ENCODE measurements at regions not wholly inside any gene's neighbourhood (a gene's known extent, or its start where the extent isn't known, plus 50 kb on each side); places are given as distances from the start of the nearest gene placed in this dataset.

DNA sequence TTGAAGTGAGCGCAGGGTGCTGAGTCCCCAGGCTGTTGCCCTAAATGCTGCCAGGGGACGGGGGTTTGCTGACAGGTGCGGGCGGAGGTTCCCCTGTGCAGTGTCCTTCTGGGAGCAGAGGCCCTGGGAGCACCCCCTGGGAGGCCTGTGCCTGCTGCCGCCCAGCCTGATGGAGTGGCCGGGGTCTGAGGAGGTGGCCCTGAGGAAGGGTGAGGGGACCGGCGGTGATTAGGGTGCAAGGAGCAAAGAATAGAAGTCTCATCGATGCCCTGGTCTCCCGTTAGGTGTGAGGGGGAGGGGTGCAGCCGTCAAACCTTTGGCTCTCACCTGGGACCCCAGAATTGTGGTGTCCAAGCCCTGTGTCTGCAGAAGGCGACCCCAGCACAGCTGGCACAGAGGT is 1294.7 kb downstream of the BRD1 start:
- no peak for ATAC-seq

DNA sequence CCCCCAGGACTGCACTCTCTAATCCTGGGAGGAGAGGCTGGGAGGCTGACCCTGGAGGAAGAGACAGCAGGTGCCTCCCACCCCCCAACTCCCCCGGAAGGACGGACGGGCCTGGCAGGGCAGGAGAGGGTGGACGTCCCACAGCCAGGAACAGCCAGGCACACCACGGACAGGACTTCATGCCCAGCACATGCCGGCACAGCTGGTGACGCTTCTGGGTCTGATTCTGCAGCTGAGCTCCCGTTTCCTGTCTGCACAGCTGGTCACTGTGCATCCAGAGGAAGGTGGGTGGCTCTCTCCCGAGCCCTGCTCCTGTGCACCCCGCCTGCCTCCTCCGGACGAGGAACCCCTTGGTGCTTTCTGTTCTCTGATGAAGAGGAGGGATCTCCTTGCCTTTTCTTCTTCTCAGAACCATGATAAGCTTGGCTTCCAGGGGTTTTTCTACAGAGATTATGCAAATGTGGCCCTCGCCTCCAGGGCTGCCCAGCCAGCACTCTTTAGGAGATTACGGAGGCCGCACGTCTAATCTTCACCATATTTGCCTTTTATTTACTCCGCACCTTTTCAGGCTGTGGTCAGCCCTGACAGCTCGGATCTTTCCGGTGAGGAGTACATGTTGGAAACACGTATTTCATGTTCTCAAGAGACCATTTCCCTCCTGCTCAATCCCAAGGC is 1295.8 kb downstream of the BRD1 start:
- no peak for ATAC-seq

GRCh38 chr22:48531108-48531507 is 1296.6 kb downstream of the BRD1 start:
- ATAC-seq = no peak

DNA sequence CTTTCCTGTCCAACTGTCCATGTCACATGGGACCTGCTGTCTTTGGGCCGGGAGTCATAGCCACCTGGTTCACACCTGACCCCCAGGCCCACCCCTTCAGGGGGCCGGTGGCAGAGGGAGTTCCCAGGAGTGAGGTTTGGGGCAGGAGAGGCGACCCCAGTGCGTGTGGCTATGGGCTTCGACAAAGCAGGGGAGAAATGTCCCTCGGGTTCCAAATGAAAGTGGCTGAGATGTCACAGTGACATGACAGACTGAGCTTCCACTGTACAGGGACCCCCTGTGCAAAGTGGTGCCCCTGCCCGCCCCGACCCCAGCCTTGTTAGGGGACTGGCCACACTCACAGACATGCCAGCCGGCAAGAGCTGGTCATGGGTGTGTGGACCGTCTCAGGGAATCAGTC is 1297.0 kb downstream of the BRD1 start:
- no peak for ATAC-seq

- no peak for ATAC-seq
Observed at GRCh38 chr22:48528221-48528915, 1299.3 kb downstream of the BRD1 start.

- no peak for ATAC-seq
Observed at GRCh38 chr22:48523761-48524160, 1303.9 kb downstream of the BRD1 start.

GRCh38 chr22:48523091-48523490 is 1304.6 kb downstream of the BRD1 start:
- no peak for ATAC-seq

DNA sequence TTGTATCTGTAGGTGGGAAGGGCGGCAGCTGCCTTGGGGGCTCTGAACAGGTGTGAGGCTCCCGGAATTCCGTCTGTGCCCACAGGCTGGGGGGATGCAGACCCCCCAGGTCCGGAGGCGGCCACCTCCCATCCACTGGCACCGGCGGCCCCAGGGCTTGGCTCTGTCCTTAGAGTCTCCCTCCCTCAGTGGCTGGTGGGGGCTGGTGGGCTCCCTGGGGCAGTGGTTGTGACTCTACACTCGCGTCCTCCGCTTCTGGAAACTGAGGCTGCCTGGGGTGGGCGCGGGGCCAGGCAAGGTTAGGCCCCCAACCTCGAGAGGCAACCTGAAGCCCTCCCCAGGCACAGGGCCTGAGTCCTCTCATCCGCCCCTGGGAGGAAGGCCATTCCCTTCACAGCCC is 1305.4 kb downstream of the BRD1 start:
- no peak for ATAC-seq

DNA sequence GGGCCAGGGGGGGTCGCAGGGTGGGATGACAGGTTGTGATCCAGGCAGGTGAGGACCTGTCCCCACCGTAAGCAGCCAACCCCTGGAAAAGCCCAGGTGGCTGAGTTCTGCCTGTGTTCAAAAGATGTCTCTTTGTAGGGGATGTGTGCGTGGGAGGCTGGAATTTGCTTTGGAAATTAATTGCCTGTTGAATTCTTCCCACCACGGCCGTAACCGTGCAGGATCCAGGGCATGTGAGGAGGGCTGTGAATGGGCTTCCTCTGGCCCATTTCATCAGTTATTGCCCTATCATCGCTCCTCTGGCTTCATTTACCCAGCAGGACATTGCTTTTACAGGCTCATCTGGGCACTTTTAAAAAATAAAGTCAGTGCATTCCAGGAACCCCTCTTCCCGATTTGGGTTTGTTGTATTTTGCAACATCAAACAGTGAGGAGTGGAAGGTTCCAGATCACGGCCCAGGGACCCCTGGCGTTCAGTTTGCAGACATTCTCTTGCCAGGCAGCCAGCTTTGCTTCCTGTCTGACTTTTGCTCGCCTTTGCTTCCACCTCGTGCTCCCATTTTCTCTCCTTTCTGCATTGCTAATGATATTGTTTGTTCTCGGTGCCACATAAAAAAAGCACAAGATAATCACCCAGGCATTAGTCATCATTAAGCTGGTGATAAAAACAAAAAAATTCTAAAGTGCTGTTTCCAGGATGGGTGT is 1306.6 kb downstream of the BRD1 start:
- no peak for ATAC-seq

DNA sequence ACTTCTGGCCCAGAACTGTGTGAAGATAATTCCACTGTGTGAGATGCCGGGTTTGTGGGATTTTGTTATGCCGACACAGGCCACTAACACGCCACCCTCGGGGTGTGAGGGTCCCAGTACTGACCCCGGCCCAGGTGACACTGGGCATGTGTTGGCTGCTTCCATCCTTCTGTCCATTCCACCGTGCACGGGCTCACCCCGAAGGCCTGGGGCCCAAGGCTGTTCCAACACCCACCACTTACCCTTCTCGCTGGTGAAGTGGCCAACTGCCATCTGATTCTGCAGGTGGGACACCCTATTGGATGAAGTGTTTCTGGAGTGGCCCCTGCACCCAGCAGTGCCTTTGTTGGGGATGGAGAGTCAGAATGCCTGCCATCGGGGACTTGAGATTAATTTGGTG is 1307.5 kb downstream of the BRD1 start:
- no peak for ATAC-seq

DNA sequence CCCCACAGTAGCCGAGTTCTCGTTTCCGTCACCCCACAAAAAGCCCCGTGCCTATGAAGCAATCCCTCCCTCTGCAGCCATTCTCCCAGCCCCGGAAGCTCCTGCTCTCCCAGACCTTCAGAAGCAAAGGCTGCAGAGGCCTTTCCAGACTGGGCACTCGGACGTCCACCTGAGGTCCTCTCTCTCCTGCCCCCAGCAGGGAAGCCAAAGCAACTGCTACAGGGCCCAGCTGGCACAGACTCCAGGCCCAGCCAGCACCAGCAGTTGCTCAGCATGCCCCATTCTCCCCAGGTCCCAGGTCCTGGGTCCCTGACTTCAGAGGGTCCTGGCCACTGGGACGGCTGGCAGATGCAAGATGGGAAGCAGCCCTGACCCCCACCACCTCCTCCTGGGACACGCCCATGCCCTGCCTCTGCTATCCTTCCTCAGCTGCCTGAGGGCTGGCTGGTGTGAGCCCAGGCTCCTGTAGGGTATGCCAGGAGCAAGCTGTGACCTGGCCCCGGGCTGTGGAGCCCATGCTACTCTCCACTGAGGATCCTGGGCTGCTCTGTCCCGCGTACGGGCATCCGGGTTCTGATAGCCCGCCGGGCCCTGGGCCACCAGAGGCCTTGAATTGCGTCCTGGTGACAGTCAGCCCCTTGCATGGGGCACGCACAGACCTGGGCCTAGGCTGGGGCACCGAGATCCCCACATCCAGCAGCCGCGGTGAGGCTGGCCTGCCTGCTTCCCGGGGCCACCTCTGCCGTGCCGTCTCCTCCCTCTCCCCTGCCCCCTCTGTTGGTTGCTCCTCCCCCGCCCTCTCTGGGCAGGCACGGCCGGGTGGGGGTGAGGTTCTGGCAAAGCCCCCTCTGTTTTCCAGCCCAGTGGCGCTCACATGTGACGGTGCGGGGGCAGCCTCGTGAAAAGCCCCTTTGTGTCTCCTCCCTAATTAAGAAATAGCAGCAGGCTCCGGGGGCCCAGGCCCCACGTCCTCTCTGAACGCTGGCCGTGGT is 1310.3 kb downstream of the BRD1 start:
- ATAC-seq = no peak

DNA sequence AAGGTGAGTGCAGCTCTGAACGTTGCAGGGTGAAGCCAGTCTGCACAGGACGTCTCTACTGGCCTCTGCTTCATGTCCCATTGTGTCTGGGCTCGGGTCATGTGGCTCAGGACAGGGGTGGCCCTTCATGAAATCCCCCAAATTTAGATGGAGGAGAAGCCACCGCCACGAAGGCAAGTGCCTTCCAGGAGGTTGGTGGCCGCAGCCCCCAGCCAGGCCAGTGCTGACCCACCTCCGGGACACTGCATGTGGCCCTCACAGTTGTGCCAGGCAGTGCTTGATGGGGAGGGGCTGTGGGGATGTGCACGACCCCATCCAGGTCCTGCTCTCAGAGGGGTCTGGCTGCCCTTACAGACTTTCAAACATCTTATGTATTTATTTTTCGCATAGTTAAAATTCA is 1311.1 kb downstream of the BRD1 start:
- ATAC-seq = no peak

GRCh38 chr22:48515571-48516200 is 1312.0 kb downstream of the BRD1 start:
- ATAC-seq = no peak

DNA sequence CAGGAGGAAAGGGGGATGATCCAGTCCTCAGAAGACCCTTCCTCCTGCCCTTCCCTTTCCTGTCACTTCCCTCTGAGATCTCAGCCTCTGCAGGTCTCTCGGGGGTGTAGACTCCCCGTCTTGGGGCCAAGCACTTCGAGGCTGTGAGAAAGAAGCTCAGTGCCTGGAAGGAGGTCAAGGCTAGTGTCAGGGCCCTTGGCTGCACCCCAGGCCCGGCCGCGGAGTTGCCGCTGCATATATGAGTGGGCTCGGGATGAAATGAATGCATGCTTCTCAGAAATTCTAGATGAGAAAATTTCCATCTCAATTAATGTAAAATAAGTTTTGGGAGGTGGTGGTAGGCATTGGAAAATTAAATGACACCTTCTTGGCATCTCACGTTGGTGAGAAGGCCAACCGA is 1313.7 kb downstream of the BRD1 start:
- ATAC-seq = no peak

DNA sequence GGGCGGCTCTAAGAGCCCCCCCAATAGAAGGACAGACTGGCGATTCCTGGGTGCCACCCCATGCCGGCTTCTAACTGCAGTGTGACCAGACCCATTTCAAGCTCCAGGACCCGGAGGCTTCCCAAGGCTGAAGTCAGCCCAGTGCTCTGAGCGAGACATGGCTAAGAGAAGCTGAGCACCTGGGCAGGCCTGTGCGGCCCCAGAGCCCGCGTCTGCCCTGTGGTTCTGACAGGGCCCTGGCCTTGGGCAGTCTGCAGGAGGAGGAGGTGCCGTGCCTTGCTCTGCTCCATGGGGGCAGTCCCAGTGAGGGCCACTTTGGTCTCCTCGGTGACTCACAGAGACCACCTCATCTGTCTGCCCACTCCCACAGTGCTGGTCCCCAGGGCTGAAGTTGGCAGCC is 1314.2 kb downstream of the BRD1 start:
- no peak for ATAC-seq

GRCh38 chr22:48511781-48512327 is 1315.8 kb downstream of the BRD1 start:
- ATAC-seq = no peak

- ATAC-seq = no peak
Observed at GRCh38 chr22:48511211-48511610, 1316.5 kb downstream of the BRD1 start.

- no peak for ATAC-seq
Observed at GRCh38 chr22:48510599-48510998, 1317.1 kb downstream of the BRD1 start.

- no peak for ATAC-seq
Observed at GRCh38 chr22:48507595-48508350, 1319.9 kb downstream of the BRD1 start.

DNA sequence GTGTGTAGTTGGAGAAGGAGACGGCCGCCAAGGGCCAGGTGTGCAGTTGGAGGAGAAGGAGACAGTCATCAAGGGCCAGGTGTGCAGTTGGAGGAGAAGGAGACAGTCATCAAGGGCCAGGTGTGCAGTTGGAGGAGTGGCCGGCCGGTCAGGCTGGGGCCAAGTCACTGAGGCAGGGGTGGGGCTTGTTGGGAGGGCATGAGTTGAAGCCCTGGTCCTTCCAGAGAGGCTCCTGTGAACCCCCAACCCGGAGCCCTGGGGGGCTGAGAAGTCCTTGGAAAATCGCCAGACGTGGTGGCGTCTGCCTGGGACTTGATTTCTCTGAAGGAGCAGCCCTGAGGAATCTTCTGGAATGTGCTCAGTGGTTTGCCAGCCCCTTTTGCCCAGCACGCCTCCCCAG is 1320.5 kb downstream of the BRD1 start:
- no peak for ATAC-seq

GRCh38 chr22:48506506-48507145 is 1321.0 kb downstream of the BRD1 start:
- no peak for ATAC-seq

Measured in activated CD4-positive, CD25-positive, alpha-beta regulatory T cell treated with anti-CD3 and anti-CD28 coated beads, Interleukin-2, amount 50 U/mL, for 24 hours (primary cell).